ENCODE measurements at regions not wholly inside any gene's neighbourhood (a gene's known extent, or its start where the extent isn't known, plus 50 kb on each side); places are given as distances from the start of the nearest gene placed in this dataset.

- DNase-seq, result no peak
Measured at GRCh38 chr22:48849963-48850657, 977.6 kb downstream of the BRD1 start.

- DNase-seq, result no peak
Measured at GRCh38 chr22:48849219-48849912, 978.3 kb downstream of the BRD1 start.

DNA sequence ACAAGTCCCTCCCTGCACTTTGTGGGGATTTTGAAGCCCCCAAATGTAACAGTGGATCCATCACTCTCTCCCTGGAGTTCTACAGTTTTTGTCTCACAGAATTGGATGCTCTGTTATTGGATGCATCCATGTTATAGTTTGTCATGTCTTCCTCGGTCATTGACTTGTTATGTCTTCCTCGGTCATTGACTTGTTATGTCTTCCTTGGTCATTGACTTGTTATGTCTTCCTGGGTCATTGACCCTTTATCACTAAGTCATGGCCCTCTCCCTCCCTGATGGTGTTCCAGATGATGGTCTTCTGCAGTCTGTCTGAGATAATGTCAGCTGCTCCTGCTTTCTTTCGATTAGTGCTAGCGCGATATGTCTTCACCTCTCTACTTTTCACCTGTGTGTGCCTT, 981.5 kb downstream of the BRD1 start:
- no peak for DNase-seq

DNA sequence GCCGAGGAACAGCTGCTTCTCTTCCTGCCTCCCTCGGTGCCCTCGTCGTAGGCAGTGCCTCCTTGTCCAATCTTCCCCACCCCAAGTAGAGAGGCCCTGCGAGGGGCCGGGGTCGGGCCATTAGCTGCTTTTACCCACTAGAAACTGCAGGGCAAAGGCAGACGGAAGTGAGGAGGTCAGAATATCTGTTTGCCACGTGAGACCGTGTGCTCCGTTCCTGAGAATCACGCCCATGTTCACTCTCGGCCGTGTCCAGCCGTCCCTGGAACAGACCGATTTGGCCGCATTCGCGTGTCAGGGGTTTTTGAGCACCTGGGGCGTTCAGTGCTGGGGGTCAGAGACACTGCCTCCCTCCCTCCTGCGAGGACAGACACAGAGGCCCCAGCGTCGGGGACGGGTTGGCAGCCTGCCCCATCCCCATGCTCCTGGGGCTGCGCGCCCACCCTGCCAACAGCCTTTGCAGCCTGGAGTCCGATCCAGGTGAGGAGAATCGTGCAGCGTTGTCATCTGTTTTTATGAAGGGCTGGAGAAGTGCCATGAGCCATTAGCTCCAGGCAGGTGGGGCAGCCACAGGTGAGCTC, 982.2 kb downstream of the BRD1 start:
- no peak for DNase-seq

DNA sequence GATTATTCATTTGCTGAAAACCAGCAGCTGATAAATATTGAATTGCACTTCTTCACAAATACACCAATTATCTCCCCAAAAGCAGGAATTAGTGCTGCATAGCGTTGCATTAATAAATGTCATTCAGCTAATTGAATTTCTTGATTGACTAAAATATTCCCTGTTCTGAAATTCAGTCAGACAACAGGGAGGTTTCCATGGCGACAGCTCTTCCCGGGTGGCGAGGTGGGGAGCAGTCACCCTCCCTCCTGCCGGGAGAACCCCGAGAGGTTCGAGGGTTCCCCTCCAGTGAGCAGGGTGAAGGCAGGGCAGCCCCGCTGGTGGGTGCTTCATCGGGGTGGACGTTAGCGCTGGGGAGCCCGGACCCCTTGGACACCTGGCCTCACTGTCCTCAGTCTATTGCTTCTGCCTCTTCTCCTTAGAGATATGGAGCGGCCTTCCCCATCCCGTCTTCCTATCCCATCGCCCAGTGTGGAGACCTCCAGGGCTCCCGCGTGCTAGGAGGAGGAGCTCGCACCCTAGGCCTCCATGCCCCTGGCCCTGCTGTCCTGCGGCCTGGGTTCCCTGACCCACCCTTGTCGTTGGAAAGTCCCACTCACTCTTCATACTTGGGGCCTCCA, 983.5 kb downstream of the BRD1 start:
- DNase-seq, result no peak

DNA sequence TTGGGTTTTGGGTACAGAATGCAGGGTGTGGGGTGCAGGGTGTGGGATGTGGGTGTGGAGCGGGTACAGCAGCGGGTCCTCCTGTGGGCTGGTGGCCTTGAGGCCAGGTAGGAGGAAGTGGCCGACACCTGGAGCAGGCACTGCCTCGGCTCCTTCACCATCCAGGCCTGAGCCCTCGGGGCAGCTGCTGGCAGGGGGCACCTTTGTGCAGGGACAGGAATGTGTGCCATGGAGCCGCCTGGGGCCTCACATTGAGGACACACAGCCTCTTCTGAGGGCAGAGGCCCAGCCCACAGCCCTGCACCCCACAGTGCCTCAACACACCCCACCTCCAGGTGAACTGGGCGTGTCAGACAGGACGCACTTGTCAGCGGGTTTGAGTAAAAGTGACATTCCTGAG, 984.0 kb downstream of the BRD1 start:
- DNase-seq, result no peak

GRCh38 chr22:48842976-48843375, 984.7 kb downstream of the BRD1 start:
- DNase-seq, result no peak

GRCh38 chr22:48842583-48842945, 985.1 kb downstream of the BRD1 start:
- no peak for DNase-seq

- DNase-seq, result no peak
Measured at GRCh38 chr22:48841881-48842582, 985.6 kb downstream of the BRD1 start.

GRCh38 chr22:48840112-48840949, 987.3 kb downstream of the BRD1 start:
- DNase-seq, result no peak

DNA sequence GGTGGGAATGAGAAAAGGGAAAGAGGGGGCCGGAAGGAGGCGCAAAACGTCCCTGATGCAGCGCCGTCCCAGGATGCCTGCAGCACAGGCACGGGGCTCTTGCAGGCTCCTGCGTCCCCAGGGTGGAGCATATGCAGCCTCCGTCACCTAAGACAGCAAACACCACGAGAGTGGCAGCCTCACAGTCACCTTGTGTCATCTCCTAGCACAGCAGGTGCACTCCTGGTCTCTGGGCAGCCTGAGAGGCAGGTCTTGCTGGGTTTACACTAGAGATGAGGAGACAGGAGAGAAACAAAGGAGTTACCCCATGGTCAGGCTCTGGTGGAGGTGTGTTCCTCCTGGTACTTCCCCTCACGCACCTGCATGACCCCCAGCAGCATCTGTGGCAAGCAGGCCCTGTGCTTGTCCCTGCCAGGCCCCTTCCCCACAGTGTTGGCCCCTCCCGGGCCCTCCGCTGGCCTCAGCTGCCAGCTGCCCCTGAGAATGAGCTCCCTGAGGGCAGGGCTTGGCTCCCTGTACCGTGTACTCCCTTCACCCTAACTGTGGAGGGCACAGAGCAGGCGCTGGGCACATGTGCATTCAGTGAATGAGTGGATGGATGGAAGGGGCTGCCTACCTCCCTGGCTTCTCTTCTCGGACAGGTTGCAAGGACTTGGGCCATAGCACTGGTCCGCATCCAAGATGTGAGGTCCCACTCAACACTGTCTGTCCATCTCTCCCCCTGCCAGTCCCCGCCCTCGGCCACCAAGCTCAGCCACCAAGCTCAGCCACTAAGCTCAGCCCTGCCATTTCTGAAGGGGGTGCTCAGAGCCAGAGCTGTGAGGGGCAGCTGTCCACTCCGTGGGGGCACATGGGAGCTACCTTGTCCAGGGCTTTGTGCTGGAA, 988.6 kb downstream of the BRD1 start:
- DNase-seq, result no peak

DNA sequence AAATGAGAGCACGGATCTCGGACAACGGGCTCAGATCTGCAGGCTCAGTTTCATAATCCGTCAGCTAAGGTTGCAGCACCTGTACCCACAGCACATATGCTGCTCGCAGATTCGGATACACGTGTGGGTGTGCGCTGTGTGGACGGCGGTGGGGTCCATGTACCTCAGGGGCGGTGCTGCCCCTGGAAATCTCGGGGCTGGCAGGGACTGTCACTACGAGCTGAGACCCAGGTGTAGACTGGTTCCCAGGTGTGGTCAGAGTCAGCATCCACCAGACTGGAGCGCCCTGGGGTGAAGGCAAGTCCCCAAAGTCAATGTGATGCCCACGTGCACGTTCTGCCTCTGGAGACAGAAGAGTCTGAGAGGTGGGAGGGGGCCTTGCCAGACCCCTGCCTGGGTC, 989.3 kb downstream of the BRD1 start:
- DNase-seq, result no peak

DNA sequence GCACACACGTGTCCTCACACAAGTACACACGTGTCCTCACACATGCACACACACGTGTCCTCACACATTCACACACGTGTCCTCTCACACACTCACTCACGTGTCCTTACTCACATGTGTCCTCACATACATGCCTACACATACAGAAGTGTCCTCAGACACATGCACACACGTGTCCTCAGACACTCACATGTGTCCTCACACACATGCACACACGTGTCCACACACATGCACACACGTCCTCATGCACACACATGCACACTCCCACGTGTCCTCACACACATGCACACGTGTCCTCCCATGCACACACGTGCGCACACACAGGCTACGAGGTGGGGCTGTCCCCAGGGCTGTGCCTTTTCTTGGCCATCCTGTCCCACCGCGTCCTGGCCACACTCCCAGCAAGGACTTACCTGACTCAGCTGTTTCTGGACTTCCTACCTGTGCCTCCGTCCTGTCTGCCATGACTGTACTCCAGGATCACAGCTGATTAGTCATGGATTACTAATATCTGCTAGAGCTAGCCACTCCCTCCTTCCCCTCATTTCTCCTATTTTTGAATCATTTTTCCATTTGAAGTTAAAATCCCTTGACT, 990.2 kb downstream of the BRD1 start:
- DNase-seq, result no peak

DNA sequence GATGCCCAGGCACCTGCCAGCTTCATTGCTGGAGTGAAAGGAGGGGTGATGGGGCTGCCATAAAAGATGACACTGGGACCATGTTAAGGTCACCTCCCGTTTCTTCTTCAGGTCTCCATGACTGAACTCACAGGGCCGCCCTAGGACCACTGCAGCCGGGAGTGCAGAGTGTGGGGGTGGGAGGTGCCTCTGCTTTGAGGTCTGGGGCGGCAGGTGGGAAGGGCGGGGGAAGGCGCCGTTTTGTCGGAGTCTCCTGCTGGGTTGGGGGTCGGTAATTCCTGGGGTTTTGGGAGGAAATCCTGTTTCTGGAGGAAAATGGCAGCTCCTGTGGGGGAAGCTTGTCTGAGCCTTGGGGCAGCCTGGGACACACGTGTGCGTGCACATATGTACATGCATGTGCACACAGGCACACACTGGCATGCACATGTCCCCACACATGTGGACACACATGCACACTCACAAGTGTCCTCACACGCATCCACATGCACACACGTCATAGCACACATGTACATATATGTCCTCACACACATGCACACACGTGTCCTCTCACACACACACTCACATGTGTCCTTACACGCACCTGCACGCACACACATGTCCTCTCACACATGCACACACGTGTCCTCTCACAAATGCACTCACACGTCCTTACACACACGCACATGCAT, 990.9 kb downstream of the BRD1 start:
- no peak for DNase-seq

GRCh38 chr22:48835857-48836672, 991.6 kb downstream of the BRD1 start:
- no peak for DNase-seq

DNA sequence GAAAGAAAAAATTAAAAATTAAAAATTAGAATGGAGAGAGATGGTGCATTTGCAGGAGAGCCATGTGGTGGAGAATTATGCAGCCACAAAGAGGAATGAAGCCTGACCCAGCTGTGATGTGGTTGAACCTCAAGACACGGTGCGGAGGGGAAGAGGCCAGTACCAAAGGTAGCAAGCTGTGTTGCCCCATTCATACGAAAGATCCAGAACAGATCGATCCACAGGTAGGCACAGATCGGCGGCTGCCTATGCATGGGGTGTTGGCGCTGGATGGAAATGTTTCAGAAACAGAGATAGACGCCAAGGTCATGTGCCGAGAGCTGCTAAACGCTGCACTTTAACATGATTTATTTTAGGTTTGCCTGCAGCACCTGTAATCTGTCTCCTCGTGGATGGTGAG, 992.3 kb downstream of the BRD1 start:
- DNase-seq, result no peak

GRCh38 chr22:48834404-48834803, 993.3 kb downstream of the BRD1 start:
- DNase-seq, result no peak

DNA sequence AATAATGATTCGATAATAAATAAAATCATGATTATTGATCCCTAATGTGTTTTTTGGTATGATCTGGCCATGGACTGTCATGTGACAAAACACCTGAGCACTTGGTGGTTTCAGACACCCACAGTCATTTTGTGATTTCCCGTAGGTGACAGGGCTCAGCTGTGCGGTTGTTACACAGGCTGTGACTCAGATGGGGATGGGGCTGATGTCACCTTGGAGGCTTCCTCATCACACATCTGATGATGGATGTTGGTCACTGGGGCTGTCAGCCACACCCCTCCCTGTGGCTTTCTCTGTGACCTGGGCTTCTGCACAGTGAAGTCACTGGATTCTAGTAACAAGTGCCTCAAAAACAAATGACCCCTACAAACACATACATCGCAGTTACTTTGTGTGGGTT, 995.1 kb downstream of the BRD1 start:
- DNase-seq, result no peak

- DNase-seq, result no peak
Measured at GRCh38 chr22:48829908-48830307, 997.8 kb downstream of the BRD1 start.

DNA sequence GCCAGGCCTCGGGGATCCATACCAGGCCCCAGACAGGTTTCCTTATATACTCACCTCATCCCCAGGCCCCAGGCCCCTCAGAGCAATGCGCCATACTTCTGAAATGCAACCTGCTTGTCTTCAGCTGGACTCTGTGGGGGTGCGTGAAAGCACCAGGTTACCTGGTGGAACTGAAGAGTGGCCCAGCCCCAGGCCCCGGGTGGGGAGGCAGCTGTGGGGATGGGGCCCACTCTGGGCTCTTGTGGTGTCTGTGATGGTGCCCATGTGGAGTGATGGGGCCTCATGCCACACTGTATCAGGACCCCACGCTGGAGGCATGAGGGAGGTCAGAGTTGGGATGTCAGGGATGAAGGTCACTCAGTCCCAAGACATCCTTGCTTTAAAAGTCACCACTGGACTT, 999.0 kb downstream of the BRD1 start:
- DNase-seq, result no peak
